ENCODE measurements at regions not wholly inside any gene's neighbourhood (a gene's known extent, or its start where the extent isn't known, plus 50 kb on each side); places are given as distances from the start of the nearest gene placed in this dataset.

DNA sequence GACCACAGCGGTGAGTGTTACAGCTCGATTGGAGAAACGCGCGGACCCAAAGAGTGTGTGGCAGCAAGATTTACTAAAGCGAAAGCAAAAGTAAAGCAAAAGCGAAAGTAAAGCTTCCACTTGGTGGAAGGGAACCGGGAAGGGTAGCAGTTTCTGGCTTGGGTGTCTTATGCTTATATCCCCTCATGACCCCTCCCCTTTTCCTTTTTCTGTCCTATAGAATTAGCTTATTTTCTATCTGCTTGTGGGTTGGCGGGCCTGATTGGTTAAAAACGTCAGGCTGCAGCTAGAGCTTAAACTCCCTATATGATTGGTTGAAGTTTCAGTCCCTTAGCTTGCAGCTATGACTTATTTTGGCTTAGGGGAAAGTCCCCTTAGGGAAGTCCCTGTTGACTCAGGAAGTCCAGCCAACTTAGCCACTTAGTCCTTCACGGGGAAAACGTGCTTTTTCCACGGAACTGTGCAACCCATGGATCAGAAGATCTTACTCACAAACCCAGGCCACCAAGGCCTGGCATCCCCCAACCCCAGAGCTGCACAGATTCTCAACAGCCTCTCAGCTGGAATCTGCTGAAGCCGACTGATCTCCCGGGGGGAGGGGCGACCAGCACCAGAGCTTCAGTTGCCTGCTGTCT is 114.2 kb upstream of the ADAMTS16 start:
- TF ChIP-seq, protein P1, sequence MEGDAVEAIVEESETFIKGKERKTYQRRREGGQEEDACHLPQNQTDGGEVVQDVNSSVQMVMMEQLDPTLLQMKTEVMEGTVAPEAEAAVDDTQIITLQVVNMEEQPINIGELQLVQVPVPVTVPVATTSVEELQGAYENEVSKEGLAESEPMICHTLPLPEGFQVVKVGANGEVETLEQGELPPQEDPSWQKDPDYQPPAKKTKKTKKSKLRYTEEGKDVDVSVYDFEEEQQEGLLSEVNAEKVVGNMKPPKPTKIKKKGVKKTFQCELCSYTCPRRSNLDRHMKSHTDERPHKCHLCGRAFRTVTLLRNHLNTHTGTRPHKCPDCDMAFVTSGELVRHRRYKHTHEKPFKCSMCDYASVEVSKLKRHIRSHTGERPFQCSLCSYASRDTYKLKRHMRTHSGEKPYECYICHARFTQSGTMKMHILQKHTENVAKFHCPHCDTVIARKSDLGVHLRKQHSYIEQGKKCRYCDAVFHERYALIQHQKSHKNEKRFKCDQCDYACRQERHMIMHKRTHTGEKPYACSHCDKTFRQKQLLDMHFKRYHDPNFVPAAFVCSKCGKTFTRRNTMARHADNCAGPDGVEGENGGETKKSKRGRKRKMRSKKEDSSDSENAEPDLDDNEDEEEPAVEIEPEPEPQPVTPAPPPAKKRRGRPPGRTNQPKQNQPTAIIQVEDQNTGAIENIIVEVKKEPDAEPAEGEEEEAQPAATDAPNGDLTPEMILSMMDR (IDR thresholded peaks at IDR 0.05), result no peak
- TF ChIP-seq POLR2AphosphoS5 (IDR thresholded peaks at IDR 0.05; ENCODE audit: insufficient read depth in 1 of 2, low read depth in 1 of 2), result no peak
